T47D (cell line): ENCODE measurements at regions not wholly inside any gene's neighbourhood (a gene's known extent, or its start where the extent isn't known, plus 50 kb on each side); places are given as distances from the start of the nearest gene placed in this dataset.
"Not testable (repeated sequence)": the region's sequence is repeated elsewhere in the genome, so short reads cannot be mapped to it uniquely, and the experiment has no call there.

Source experiments
- DNase-seq, 2 experiments: peaks; one replicate each; pipeline versions ENCODE4 v3.0.0 to v3.0.0-alpha.2; 2011 to 2012; ENCODE audit warnings: low read depth in 1 of 2, low spot score in 1 of 2
- JUND ChIP-seq: IDR thresholded peaks from 2 replicates; pipeline ENCODE4 v1.6.1; 2012; ENCODE audit warnings: low read depth
- in situ Hi-C: cut with HindIII; loops from 2 replicates; pipeline ENCODE4 v1.10.0; 2016; ENCODE audit warnings: low sequenced_read_pairs, low pct_unique_long_range_greater_than_20kb

DNA sequence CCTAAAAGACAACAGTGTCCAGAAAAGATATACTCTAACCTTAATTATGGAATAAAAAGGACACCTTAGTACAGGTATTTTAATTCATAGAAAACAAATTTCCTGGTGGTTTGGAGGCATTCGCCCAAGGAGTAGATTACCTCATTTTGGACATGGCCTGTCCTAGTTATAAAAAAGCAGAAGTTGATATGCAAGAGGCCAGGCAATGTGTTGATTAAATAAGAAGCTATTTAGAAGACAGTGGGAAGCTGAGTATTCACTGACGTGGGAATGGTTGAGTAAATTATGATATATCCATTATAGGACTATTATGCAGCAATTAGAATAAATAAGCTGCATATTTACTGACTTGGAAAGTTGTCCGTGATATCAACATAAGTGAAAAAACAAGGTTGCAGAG lies 314.9 kb downstream of the ALDH8A1 start:
- DNase-seq = no peak
- in situ Hi-C loops = no loop called here
- no peak for TF ChIP-seq JUND

- no peak for TF ChIP-seq JUND
- in situ Hi-C loops = no loop called here
- no peak for DNase-seq
These were observed 315.4 kb downstream of the ALDH8A1 start for GRCh38 chr6:134634466-134634865.

- in situ Hi-C loops, DNase-seq: not testable (repeated sequence)
These were observed 315.3 kb upstream of the SGK1 start for GRCh38 chr6:134632982-134633940.

- no peak for TF ChIP-seq JUND
- DNase-seq = no peak
- in situ Hi-C loops = no loop called here
These were observed 314.1 kb upstream of the SGK1 start for GRCh38 chr6:134632024-134632423.

DNA sequence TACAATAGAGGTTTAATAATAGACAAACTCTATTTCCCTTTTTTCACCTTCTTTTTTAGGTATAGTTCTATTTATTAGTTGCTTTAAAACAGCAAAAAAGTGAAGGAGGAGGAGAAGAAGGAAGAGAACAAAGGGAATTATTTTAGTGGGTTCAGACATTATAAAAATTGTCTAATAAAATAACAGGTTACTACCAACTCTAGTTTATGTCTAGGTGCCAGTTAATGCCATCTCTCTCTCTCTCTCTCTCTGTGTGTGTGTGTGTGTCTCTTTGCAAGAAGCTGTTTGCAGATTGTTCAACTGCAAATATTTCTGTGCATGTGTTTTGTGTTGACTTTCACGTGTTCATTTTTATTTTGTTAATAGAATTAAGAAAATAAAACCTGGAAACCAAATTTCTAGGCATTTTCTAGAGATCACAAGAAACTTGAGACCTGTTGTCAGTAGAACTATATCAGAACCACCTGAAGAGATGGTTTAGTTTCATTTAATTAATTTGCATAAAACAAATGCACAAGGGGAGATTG lies 313.5 kb upstream of the SGK1 start:
- no peak for TF ChIP-seq JUND
- in situ Hi-C loops = no loop called here
- no peak for DNase-seq

- DNase-seq = no peak
- no peak for TF ChIP-seq JUND
- in situ Hi-C loops = no loop called here
These were observed 312.7 kb upstream of the SGK1 start for GRCh38 chr6:134630508-134631121.

- TF ChIP-seq JUND = no peak
- DNase-seq = no peak
- in situ Hi-C loops = no loop called here
These were observed 310.2 kb upstream of the SGK1 start for GRCh38 chr6:134628154-134628553.

GRCh38 chr6:134627707-134628106 lies 309.8 kb upstream of the SGK1 start:
- in situ Hi-C loops = no loop called here
- DNase-seq = no peak
- no peak for TF ChIP-seq JUND

GRCh38 chr6:134626589-134626988 lies 308.7 kb upstream of the SGK1 start:
- DNase-seq = no peak
- TF ChIP-seq JUND = no peak
- in situ Hi-C loops = no loop called here

DNA sequence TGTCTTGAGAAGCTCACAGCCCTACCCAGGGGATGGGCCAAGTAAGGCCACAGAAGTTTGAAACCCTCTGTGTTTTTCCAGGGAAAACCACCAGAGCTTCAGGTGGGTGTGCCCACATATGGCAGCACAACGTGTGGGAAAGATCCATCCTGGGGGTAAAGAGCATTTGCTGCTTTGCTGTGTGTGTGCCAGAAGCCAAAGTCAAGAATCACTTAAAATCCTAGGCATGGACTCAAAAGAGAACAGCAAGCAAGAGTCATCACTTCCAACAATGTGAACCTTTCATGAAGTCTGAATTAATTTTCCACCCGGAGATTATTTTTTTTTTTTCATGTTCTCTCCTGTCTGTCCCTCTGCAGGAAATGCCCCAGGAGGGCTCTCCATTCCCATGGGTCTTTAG lies 308.2 kb upstream of the SGK1 start:
- TF ChIP-seq JUND = no peak
- DNase-seq = no peak
- in situ Hi-C loops = no loop called here

GRCh38 chr6:134624781-134625180 lies 306.9 kb upstream of the SGK1 start:
- no peak for DNase-seq
- in situ Hi-C loops = no loop called here
- no peak for TF ChIP-seq JUND

- TF ChIP-seq JUND = no peak
- in situ Hi-C loops = no loop called here
These were observed 305.5 kb upstream of the SGK1 start for GRCh38 chr6:134623401-134623800.

More at GRCh38 chr6:134623401-134623800, 305.5 kb upstream of the SGK1 start:
- DNase-seq = no peak
